ENCODE measurements at regions not wholly inside any gene's neighbourhood (a gene's known extent, or its start where the extent isn't known, plus 50 kb on each side); places are given as distances from the start of the nearest gene placed in this dataset.

GRCh38 chr11:130625578-130626306 is 177.3 kb downstream of the ADAMTS15 start:
- H3K4me3 ChIP-seq (replicated peaks; ENCODE audit: low read depth, low read length): no peak overlapping the region
- DNase-seq (ENCODE audit: low read depth): no peak
- no peak for TF ChIP-seq CTCF (IDR thresholded peaks at IDR 0.05; ENCODE audit: low read length, missing control alignments)

GRCh38 chr11:130629039-130629438 is 180.6 kb downstream of the ADAMTS15 start:
- DNase-seq (ENCODE audit: low read depth): no peak

GRCh38 chr11:130631119-130631518 is 182.7 kb downstream of the ADAMTS15 start:
- DNase-seq (ENCODE audit: low read depth): peak; percentile 78
- no peak overlapping the region for H3K4me3 ChIP-seq (replicated peaks; ENCODE audit: low read depth, low read length)
- no peak for TF ChIP-seq CTCF (IDR thresholded peaks at IDR 0.05; ENCODE audit: low read length, missing control alignments)

More at GRCh38 chr11:130629039-130629438, 180.6 kb downstream of the ADAMTS15 start:
- no peak for TF ChIP-seq CTCF (IDR thresholded peaks at IDR 0.05; ENCODE audit: low read length, missing control alignments)
- H3K4me3 ChIP-seq (replicated peaks; ENCODE audit: low read depth, low read length): no peak overlapping the region

GRCh38 chr11:130633466-130633865 is 185.0 kb downstream of the ADAMTS15 start:
- no peak overlapping the region for H3K4me3 ChIP-seq (replicated peaks; ENCODE audit: low read depth, low read length)
- no peak for TF ChIP-seq CTCF (IDR thresholded peaks at IDR 0.05; ENCODE audit: low read length, missing control alignments)
- DNase-seq (ENCODE audit: low read depth): no peak

- H3K4me3 ChIP-seq (replicated peaks; ENCODE audit: low read depth, low read length): no peak overlapping the region
- TF ChIP-seq CTCF (IDR thresholded peaks at IDR 0.05; ENCODE audit: low read length, missing control alignments): no peak
- DNase-seq (ENCODE audit: low read depth): no peak
Observed at GRCh38 chr11:130634186-130634585, 185.7 kb downstream of the ADAMTS15 start.

- DNase-seq (ENCODE audit: low read depth): peak; percentile 49
- no peak overlapping the region for H3K4me3 ChIP-seq (replicated peaks; ENCODE audit: low read depth, low read length)
- no peak for TF ChIP-seq CTCF (IDR thresholded peaks at IDR 0.05; ENCODE audit: low read length, missing control alignments)
Observed at GRCh38 chr11:130634961-130635473, 186.6 kb downstream of the ADAMTS15 start.

All from fibroblast of pulmonary artery (primary cell).